CD4-positive, alpha-beta T cell (primary cell): ENCODE measurements at regions not wholly inside any gene's neighbourhood (a gene's known extent, or its start where the extent isn't known, plus 50 kb on each side); places are given as distances from the start of the nearest gene placed in this dataset.

Experiments
- ATAC-seq: fragments of 200-7000 bp; cut with Tn5 transposase; one replicate; pipeline ENCODE4 v1.10.0; 2022; ENCODE audit warnings: mild to moderate bottlenecking; ENCODE audit not compliant: poor library complexity
- CTCF ChIA-PET: fragments of 350-600 bp; sonication (Branson Sonifier 250); formaldehyde crosslinking; loops from one replicate; lab custom pipeline; 2021; ENCODE audit warnings: antibody characterized with exemption, inconsistent platforms; lab: Charles Lee
- POLR2A ChIA-PET: fragments of 350-600 bp; sonication (Branson Sonifier 250); formaldehyde crosslinking; loops from one replicate; lab custom pipeline; 2021; ENCODE audit warnings: antibody characterized with exemption, inconsistent platforms; lab: Charles Lee
- DNase-seq, 14 experiments: peaks; one replicate each; pipeline ENCODE4 v3.0.0-alpha.2; 2013 to 2020; ENCODE audit warnings: mixed read lengths in 2 of 14
- H3K27ac ChIP-seq, 2 donors: one replicate each; pipeline versions ENCODE4 v1.5.1 to v1.7.0; 2013; ENCODE audit warnings: low read length in 2 of 2, low read depth in 1 of 2, mild to moderate bottlenecking in 1 of 2
- H3K27me3 ChIP-seq, 2 experiments: 1 replicate in 1 of 2; 2 replicates in 1 of 2; pipeline versions ENCODE4 v1.6.1 to v1.7.0; 2013; ENCODE audit warnings: low read length in 2 of 2, control low read depth in 1 of 2, mild to moderate bottlenecking in 1 of 2, moderate library complexity in 1 of 2; ENCODE audit not compliant: insufficient read depth in 2 of 2, control insufficient read depth in 1 of 2
- H3K36me3 ChIP-seq: one replicate; pipeline ENCODE4 v1.6.1; 2013; ENCODE audit warnings: low read length, control low read depth; ENCODE audit not compliant: insufficient read depth
- H3K4me1 ChIP-seq: one replicate; pipeline ENCODE4 v1.6.1; 2013; ENCODE audit warnings: low read length, control low read depth; ENCODE audit not compliant: insufficient read depth
- H3K4me3 ChIP-seq: one replicate; pipeline ENCODE4 v1.5.1; 2013; ENCODE audit warnings: mild to moderate bottlenecking, low read length, moderate library complexity
- H3K9me3 ChIP-seq, 2 experiments: 1 replicate in 1 of 2; 2 replicates in 1 of 2; pipeline versions ENCODE4 v1.6.1 to v1.7.0; 2013; ENCODE audit warnings: low read length in 2 of 2, mild to moderate bottlenecking in 2 of 2, control low read depth in 1 of 2, moderate library complexity in 1 of 2; ENCODE audit not compliant: control insufficient read depth in 1 of 2, insufficient read depth in 1 of 2
- H3K27ac Mint-ChIP-seq: one replicate; pipeline ENCODE4 v1.8.0; 2020; ENCODE audit warnings: mixed read lengths
- H3K27me3 Mint-ChIP-seq: one replicate; pipeline ENCODE4 v1.8.0; 2021; ENCODE audit warnings: mixed read lengths
- H3K36me3 Mint-ChIP-seq: one replicate; pipeline ENCODE4 v1.8.0; 2021; ENCODE audit warnings: low read depth, mixed read lengths
- H3K4me1 Mint-ChIP-seq: one replicate; pipeline ENCODE4 v1.8.0; 2021; ENCODE audit warnings: low read depth, mixed read lengths
- H3K4me3 Mint-ChIP-seq: one replicate; pipeline ENCODE4 v1.8.0; 2020; ENCODE audit warnings: mild to moderate bottlenecking, mixed read lengths
- H3K9me3 Mint-ChIP-seq: one replicate; pipeline ENCODE4 v1.8.0; 2020; ENCODE audit warnings: mixed read lengths
- CTCF ChIP-seq: fragments of 200-600 bp; IDR thresholded peaks from one replicate; pipeline ENCODE4 v1.8.0; 2022; ENCODE audit warnings: antibody characterized with exemption, mild to moderate bottlenecking
- intact Hi-C, 2 experiments: fragments of 100-400 bp; cut with DNase I in 1 of 2; cut with micrococcal nuclease in 1 of 2; formaldehyde crosslinking; loops; one replicate each; pipeline versions ENCODE4 v1.15.1 to v1.9.0; 2023 to 2025; cut with DNase I, micrococcal nuclease

GRCh38 chr2:57696016-57696415 lies 350.6 kb upstream of the VRK2 start:
- Mint-ChIP-seq H3K4me3 (no peak overlapping the region), H3K27ac (no peak overlapping the region), H3K27me3 (no peaks in the 10 kb centered on the region)

GRCh38 chr2:57698392-57698791 lies 348.2 kb upstream of the VRK2 start:
- Mint-ChIP-seq H3K4me3 (no peak overlapping the region), H3K9me3 (no peaks in the 10 kb centered on the region), H3K27me3 (no peaks in the 10 kb centered on the region), H3K36me3 (no peaks in the 10 kb centered on the region), H3K4me1 (no peaks in the 10 kb centered on the region), H3K27ac (no peak overlapping the region)
- Histone ChIP-seq H3K4me1 (no peaks in the 10 kb centered on the region), H3K36me3 (no peaks in the 10 kb centered on the region), H3K27me3 (no peaks in the 10 kb centered on the region), H3K4me3 (no peak overlapping the region), H3K9me3 (no peaks in the 10 kb centered on the region), H3K27ac (no peak overlapping the region)
- DNase-seq (no peak), ATAC-seq (no peak)
- TF ChIP-seq CTCF: no peak
- ChIA-PET POLR2A (no interaction called here), CTCF (no interaction called here)
- intact Hi-C loops: no loop called here

More at GRCh38 chr2:57696016-57696415, 350.6 kb upstream of the VRK2 start:
- no peak overlapping the region for H3K4me3 ChIP-seq
- CTCF ChIA-PET: no interaction called here
- H3K4me1 Mint-ChIP-seq: no peaks in the 10 kb centered on the region
- intact Hi-C loops: no loop called here
- no peaks in the 10 kb centered on the region for H3K36me3 Mint-ChIP-seq
- DNase-seq (no peak), ATAC-seq (no peak)
- TF ChIP-seq CTCF: no peak
- peaks cover 3% of the 10 kb centered on the region for H3K9me3 Mint-ChIP-seq
- no peaks in the 10 kb centered on the region for H3K36me3 ChIP-seq
- H3K4me1 ChIP-seq: no peaks in the 10 kb centered on the region
- no peaks in the 10 kb centered on the region for H3K9me3 ChIP-seq
- no peaks in the 10 kb centered on the region for H3K27me3 ChIP-seq
- H3K27ac ChIP-seq: no peak overlapping the region
- POLR2A ChIA-PET: no interaction called here

- Histone ChIP-seq H3K4me1 (no peaks in the 10 kb centered on the region), H3K9me3 (no peaks in the 10 kb centered on the region), H3K27me3 (no peaks in the 10 kb centered on the region), H3K27ac (no peak overlapping the region), H3K36me3 (no peaks in the 10 kb centered on the region), H3K4me3 (no peak overlapping the region)
- no peak for TF ChIP-seq CTCF
- POLR2A ChIA-PET: no interaction called here
- Mint-ChIP-seq H3K36me3 (no peaks in the 10 kb centered on the region), H3K4me3 (no peak overlapping the region), H3K4me1 (no peaks in the 10 kb centered on the region), H3K27me3 (no peaks in the 10 kb centered on the region), H3K9me3 (no peaks in the 10 kb centered on the region), H3K27ac (no peak overlapping the region)
- ATAC-seq (no peak), DNase-seq (no peak)
- CTCF ChIA-PET: no interaction called here
- intact Hi-C loops: no loop called here
Observed at GRCh38 chr2:57698935-57699449, 347.6 kb upstream of the VRK2 start.
